Right renal cortex interstitium (tissue), 3 donors: ENCODE measurements at regions not wholly inside any gene's neighbourhood (a gene's known extent, or its start where the extent isn't known, plus 50 kb on each side); places are given as distances from the start of the nearest gene placed in this dataset.
A peak's percentile ranks its signal among the peaks of the same experiment; 100 is the strongest.
"Not testable (repeated sequence)": the region's sequence is repeated elsewhere in the genome, so short reads cannot be mapped to it uniquely, and the experiment has no call there.

Experiments
- DNase-seq, 3 donors: peaks; one replicate each; pipeline ENCODE4 v3.0.0-alpha.2; 2013; ENCODE audit warnings: low read depth in 3 of 3, low spot score in 2 of 3

DNA sequence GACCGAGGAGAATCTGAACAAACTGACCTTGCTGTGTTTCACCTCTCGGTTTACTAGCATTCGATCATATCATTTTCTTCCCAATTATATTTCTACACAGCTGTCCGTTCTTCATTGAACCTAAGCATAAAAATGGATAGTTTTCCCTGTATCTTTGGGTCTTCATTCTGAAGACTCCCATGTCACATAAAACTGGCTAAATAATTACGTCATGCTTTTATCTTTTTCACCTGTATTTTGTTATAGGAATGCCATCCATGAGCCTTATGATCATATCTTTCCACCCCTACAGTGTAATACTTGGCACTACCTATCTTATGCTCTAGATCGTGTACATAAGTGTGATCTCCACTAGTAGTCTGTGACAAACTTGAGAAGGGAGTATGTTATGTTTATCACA, 456.1 kb downstream of the FGF13 start:
- no peak for DNase-seq

DNA sequence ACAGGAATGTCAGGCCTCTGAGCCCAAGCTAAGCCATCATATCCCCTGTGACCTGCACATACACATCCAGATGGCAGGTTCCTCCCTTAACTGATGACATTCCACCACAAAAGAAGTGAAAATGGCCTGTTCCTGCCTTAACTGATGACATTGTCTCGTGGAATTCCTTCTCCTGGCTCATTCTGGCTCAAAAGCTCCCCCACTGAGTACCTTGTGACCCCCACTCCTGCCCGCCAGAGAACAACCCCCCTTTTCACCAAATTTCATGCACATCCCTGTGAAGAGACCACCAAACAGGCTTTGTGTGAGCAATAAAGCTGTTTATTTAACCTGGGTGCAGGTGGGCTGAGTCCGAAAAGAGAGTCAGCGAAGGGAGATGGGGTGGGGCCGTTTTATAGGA, 447.4 kb downstream of the FGF13 start:
- DNase-seq, result not testable (repeated sequence)

DNA sequence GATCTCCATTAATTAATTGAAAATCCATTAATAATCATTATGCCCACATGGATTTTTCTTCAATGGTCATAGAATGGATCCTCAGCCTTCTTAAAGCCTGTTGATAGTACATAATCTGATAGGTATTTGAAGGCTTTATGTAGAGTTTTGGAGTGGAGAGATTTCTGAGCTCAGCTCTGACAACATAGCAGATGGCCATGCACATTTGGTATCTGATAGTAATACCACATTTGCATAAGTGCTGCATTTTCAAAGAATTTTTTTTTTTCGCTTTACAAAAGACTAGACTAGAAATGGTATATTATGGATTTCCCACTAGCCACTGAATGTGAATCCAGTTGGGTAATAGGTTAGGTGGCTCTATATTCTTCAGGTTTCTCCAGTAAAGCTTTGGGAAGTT, 440.6 kb downstream of the FGF13 start:
- DNase-seq, result no peak

DNA sequence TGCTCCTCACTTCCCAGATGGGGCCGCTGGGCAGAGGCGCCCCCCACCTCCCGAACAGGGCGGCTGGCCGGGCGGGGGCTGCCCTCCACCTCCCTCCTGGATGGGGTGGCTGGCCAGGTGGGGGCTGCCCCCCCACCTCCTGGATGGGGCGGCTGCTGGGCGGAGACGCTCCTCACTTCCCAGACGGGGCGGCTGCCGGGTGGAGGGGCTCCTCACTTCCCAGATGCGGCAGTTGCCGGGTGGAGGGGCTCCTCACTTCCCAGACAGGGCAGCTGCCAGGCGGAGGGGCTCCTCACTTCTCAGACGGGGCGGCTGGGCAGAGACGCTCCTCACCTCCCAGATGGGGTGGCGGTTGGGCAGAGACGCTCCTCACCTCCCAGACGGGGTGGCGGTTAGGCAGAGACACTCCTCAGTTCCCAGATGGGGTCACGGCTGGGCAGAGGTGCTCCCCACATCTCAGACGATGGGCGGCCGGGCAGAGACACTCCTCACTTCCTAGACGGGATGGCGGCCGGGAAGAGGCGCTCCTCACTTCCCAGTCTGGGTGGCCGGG, 428.8 kb downstream of the FGF13 start:
- not testable (repeated sequence) for DNase-seq

DNA sequence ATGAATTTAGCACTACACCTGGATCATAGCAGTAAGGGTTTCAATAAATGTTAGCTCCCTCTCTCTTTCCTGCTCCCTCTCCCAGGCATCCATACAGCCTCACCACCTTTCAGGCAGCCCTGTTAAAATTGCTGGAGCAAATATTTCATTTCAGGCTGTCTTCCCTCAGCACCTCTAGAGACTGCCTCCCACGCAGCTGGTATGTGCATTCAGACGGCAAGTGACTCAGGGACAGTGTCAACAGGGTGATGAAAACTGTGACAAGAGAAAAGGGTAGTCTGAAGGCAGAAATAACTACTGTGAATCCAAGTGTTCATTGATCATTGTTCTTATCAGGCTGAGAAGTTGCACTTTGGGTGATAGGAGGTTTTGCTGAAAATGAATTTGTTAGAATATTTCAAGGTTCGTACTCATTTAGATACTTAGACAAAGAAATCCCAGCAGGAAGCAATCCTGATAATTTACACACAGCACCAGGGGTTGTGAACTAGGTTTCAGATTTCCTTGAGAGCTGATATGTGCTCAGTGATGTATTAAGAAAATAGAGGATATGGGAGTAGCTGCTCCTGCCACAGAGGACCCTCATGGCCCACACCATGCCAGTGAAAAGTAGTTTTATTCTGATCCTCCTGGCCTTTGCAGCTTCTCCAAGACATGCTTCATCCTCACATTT, 424.2 kb downstream of the FGF13 start:
- DNase-seq, result peak in 2 of 3 donors; percentile 14 to 26

DNA sequence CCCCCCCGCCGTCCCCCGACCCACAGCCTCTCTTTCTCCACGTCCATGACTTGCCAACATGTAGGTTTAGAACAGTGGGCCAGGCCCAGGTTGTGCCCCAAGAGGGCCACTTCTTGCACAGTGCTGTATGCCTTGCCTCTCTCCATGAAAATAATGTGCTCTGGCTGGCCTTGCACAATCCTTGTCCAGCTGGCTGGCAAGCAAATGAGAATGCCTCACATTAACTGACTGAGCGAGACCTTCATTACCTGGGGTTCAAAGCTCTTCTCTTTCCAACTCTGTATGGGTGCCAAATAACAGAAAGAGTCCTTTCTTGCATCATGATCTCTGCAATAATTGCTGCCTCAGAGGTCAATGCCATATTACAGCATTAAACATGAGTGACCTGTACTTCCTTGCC, 416.6 kb downstream of the FGF13 start:
- DNase-seq, result no peak

DNA sequence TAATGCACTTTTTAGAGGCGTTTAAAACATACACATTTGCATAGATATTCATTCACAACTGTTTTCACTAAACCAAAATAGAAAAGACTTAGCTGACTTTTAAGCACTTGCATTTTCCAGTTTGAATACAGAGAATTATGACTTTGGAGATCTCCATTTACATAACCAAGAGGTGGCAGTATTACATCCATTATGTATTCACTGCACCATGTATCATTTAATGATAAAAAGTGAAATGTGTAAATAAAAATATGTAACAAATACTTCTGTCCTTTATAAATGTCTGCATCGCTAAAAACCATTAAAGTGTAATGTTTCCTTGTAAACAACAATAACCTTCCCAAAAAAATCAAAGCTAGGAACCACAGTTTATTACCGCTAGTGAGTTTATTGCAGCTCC, 413.2 kb downstream of the FGF13 start:
- DNase-seq, result no peak

DNA sequence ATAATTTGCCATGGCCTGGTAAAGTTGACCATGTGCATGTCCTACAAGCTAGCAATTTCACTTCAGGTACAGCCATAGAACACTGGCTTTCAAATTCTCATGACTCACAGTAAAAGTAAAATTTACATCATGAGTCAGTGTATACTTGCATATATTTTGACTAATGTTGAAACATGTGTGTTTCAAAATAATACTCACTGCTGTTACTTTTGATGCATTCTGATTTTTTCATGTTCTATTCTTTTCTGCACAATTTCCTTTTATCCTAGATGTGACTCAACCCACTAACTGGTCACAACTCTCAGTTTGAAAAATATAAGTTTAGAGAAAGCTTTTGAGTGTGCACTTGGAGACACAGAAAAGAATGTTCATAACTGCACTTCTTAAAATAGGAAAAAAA, 365.7 kb downstream of the FGF13 start:
- DNase-seq, result no peak

DNA sequence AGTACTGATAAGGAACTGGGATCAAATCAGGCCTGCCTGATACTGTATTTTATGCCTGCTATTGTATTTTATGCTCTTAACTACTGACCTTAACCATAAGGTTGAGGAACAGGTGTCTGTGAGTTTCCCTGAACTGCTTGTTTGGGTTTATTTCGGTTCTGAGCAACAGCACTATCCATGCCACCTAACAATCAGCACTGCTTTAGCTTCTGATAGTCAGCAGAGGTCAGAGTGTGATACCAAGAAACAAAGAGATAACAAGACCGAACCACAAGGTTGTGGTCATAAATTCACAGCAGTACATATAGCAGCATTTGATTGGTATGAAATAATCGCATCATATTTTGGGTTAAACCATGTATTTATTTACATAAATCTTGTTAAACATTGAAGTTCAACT, 362.2 kb downstream of the FGF13 start:
- DNase-seq, result no peak

DNA sequence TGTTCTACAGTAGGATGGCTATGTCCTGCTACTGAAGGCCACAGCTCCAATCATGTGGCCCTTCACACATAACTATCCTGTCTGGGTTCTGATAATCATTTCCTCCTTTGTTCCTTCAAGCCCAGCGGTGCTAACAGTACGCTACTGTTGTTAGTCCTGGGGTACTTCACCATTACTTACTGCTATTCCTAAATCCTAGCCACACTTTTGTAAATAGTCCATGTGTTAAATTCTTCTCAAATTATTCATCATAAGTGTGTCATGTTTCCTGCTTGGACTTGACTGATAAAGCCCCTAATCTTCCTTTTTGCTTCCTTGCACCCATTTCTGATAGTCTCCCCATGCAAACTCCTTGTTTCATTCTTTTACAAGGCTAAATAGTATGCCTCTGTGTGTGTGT, 332.6 kb downstream of the FGF13 start:
- DNase-seq, result no peak

DNA sequence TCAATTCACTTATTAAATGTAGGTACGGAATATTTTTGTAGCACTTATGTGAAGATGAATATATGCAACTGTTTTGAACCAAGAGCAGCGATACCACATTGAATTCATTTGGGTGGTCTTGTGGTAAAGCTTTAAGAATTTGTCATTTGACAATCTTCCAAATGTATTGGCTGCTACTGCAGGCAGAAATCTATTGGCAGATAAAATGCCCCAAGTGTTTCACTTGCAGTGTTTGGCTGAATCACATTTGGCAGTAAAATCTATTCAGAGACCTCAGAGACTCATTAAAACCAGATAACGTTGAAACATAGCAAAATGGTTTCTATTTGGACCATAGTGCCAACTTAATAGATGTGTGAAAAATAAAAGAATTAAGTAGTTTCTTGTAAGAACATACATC, 303.4 kb downstream of the FGF13 start:
- DNase-seq, result no peak

DNA sequence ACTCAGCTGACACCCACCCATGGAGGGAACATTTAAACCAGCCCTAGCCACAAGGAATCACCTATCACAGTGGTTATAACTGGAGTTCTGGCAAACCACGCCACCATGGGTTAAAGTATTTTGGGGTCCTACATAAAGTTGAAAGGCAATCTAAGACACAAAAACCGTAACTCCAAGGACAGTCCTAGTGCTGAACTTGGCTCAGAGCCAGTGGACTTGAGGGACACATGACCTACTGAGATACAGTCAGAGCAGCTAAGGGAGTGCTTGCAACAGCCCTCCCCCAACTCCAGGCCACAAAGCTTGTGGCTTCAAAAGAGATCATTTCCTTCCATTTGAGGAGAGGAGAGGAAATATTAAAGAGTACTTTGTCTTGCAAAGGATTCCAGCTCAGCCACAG, 300.5 kb downstream of the FGF13 start:
- DNase-seq, result no peak
